A673 (cell line): ENCODE measurements at regions not wholly inside any gene's neighbourhood (a gene's known extent, or its start where the extent isn't known, plus 50 kb on each side); places are given as distances from the start of the nearest gene placed in this dataset.

Experiments used
- BruUV-seq: library from RNA; stranded (reverse); fragments of 400-500 nt; replicated peaks from 2 replicates; lab custom pipeline; 2021; lab: Mats Ljungman, UMichigan
- CTCF ChIA-PET: fragments of 300-600 bp; sonication (Branson Sonifier 250); formaldehyde crosslinking; loops from one replicate; lab custom pipeline; 2022; ENCODE audit warnings: antibody characterized with exemption; lab: Charles Lee
- POLR2A ChIA-PET: fragments of 300-600 bp; sonication (Branson Sonifier 250); formaldehyde crosslinking; loops from one replicate; lab custom pipeline; 2022; ENCODE audit warnings: antibody characterized with exemption; ENCODE audit not compliant: low non-redundant PET; lab: Charles Lee
- DNase-seq: peaks from one replicate; pipeline ENCODE4 v3.0.0-alpha.2; 2015; ENCODE audit warnings: low spot score
- H3K27ac ChIP-seq: fragments of 200-600 bp; sonication (generic); 2 replicates; pipeline ENCODE4 v1.5.1; 2016; ENCODE audit warnings: mixed run types, low read depth, mild to moderate bottlenecking, mixed read lengths, antibody characterized with exemption, low read length; ENCODE audit not compliant: poor library complexity, severe bottlenecking
- H3K27me3 ChIP-seq: fragments of 200-600 bp; sonication (generic); replicated peaks from 2 replicates; pipeline ENCODE4 v1.6.1; 2017; ENCODE audit warnings: mixed run types, low read depth, mild to moderate bottlenecking, mixed read lengths, antibody characterized with exemption, low read length; ENCODE audit not compliant: insufficient read depth, poor library complexity
- H3K36me3 ChIP-seq: fragments of 200-600 bp; sonication (generic); 2 replicates; pipeline ENCODE4 v1.6.1; 2016; ENCODE audit warnings: mixed run types, mild to moderate bottlenecking, mixed read lengths, antibody characterized with exemption, low read length; ENCODE audit not compliant: insufficient read depth, poor library complexity, severe bottlenecking
- H3K4me1 ChIP-seq: fragments of 200-600 bp; sonication (generic); 2 replicates; pipeline ENCODE4 v1.6.1; 2017; ENCODE audit warnings: mixed run types, mild to moderate bottlenecking, mixed read lengths, antibody characterized with exemption, low read length; ENCODE audit not compliant: insufficient read depth, poor library complexity, severe bottlenecking
- H3K4me3 ChIP-seq: fragments of 200-600 bp; sonication (generic); 2 replicates; pipeline ENCODE4 v1.5.1; 2016; ENCODE audit warnings: low read depth, mixed run types, mild to moderate bottlenecking, mixed read lengths, low read length; ENCODE audit not compliant: poor library complexity, severe bottlenecking
- H3K9me3 ChIP-seq: fragments of 200-600 bp; sonication (generic); 2 replicates; pipeline ENCODE4 v1.6.1; 2016; ENCODE audit warnings: mixed run types, low read depth, mild to moderate bottlenecking, mixed read lengths, antibody characterized with exemption, low read length; ENCODE audit not compliant: poor library complexity, severe bottlenecking
- CTCF ChIP-seq: fragments of 300-800, 200-600 bp; sonication (generic); conservative IDR thresholded peaks from 2 replicates; pipeline ENCODE4 v1.5.1; 2017; ENCODE audit warnings: low read depth, mild to moderate bottlenecking, antibody characterized with exemption, low read length, moderate library complexity, mixed read lengths
- EZH2 ChIP-seq: fragments of 200-600 bp; sonication (generic); IDR thresholded peaks from 2 replicates; pipeline ENCODE4 v1.6.1; 2017; ENCODE audit warnings: borderline replicate concordance, low read depth, mild to moderate bottlenecking, mixed read lengths, antibody characterized with exemption, low read length; ENCODE audit not compliant: poor library complexity, severe bottlenecking
- intact Hi-C: fragments of 100-400 bp; cut with micrococcal nuclease; formaldehyde crosslinking; loops from one replicate; pipeline ENCODE4 v1.10.0; 2022; ENCODE audit not compliant: unreplicated experiment

DNA sequence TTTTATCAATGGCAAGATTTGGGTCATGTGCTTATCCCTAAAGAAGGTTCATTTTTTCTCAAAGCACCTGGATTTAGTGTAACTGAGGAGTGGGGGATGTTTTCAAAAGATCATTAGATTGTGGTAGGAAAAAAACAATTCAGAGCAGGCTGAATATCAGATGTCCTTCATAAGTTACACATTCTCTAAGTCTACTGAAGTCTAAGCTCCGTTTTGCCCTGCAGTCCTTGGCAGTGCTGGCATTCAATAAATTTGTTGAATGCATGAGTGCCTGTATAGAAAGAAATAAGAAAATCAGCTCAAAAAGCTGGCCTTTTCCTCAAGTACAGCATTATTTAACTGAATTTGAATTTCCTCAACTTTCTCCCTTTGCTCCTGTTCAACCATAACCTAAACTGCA is 819.0 kb upstream of the GRM7 start:
- H3K4me1 ChIP-seq: no peaks in the 10 kb centered on the region
- no peak for DNase-seq
- ChIA-PET CTCF (no interaction called here), POLR2A (no interaction called here)
- no peak overlapping the region for H3K27ac ChIP-seq
- intact Hi-C loops: no loop called here
- H3K9me3 ChIP-seq: peaks cover 11% of the 10 kb centered on the region
- TF ChIP-seq EZH2 (no peak), CTCF (no peak)
- no peak overlapping the region for H3K4me3 ChIP-seq
- BruUV-seq: no TSS peak
- no peaks in the 10 kb centered on the region for H3K27me3 ChIP-seq
- H3K36me3 ChIP-seq: no peaks in the 10 kb centered on the region

DNA sequence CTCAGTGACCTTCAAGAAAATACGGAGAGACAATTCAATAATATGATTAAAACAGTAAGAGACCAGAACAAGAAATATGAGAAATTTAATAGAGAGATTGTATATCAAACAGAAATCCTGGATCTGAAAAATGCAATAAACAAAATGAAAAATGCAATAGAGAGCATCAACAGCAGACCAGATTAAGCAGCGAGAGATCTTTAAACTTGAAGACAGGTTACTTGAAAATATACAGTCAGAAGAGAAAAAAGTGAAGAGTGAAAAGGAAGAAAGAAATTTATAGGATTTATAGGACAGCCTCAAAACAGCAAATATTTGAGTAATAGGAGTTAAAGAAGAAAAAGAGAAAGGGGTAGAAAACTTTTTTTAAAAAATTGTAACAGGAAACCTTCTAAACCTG is 813.9 kb upstream of the GRM7 start:
- H3K4me3 ChIP-seq: no peak overlapping the region
- H3K36me3 ChIP-seq: no peaks in the 10 kb centered on the region
- POLR2A ChIA-PET: no interaction called here
- no TSS peak for BruUV-seq
- H3K27me3 ChIP-seq: no peaks in the 10 kb centered on the region
- TF ChIP-seq CTCF (no peak), EZH2 (no peak)
- peaks cover 33% of the 10 kb centered on the region for H3K9me3 ChIP-seq
- no peaks in the 10 kb centered on the region for H3K4me1 ChIP-seq
- H3K27ac ChIP-seq: no peak overlapping the region
- CTCF ChIA-PET: no interaction called here
- intact Hi-C loops: no loop called here
- no peak for DNase-seq

DNA sequence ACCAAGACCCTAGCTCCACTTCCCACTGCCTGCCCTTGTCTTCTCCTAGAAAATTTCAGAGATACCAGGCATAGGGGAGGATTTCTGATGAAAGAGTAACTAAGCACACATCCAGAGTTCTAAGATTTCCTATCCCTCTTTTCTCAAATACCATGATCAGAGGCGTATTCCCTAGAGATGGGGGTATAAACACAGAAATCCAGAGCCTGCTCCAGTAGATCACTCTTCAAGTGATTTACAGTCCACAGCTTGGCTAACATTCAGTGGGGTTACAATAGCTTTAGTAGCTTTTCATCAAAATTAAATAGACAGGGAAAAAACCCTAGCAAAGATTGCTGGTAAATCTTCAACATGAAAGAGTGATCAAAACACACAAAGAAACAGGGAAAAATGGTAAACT is 800.7 kb upstream of the GRM7 start:
- Histone ChIP-seq H3K4me3 (no peak overlapping the region), H3K27me3 (no peaks in the 10 kb centered on the region), H3K4me1 (no peaks in the 10 kb centered on the region), H3K36me3 (no peaks in the 10 kb centered on the region), H3K9me3 (no peaks in the 10 kb centered on the region), H3K27ac (no peak overlapping the region)
- intact Hi-C loops: no loop called here
- CTCF ChIA-PET: no interaction called here
- no peak for TF ChIP-seq CTCF
- no peak for TF ChIP-seq EZH2
- no TSS peak for BruUV-seq
- POLR2A ChIA-PET: no interaction called here
- DNase-seq: no peak
